HepG2 (cell line): ENCODE measurements at regions not wholly inside any gene's neighbourhood (a gene's known extent, or its start where the extent isn't known, plus 50 kb on each side); places are given as distances from the start of the nearest gene placed in this dataset.

Experiments
- ATAC-seq: fragments of 200-7000 bp; cut with Tn5 transposase; 3 replicates; pipeline ENCODE4 v1.9.1; 2020; ENCODE audit warnings: mild to moderate bottlenecking, moderate library complexity
- BruUV-seq: library from RNA; stranded (reverse); fragments of 400-500 nt; replicated peaks from 2 replicates; lab custom pipeline; 2021; lab: Mats Ljungman, UMichigan
- CTCF ChIA-PET: fragments of 300-600 bp; formaldehyde crosslinking; extraction: SDS; loops from one replicate; lab custom pipeline; 2021; ENCODE audit warnings: low total read pairs, inconsistent platforms, low intra/inter-chr PET ratio; lab: Yijun Ruan, JAX
- POLR2A ChIA-PET: fragments of 350-600 bp; sonication (Branson Sonifier 250); formaldehyde crosslinking; loops from one replicate; lab custom pipeline; 2020; ENCODE audit warnings: antibody characterized with exemption, inconsistent platforms; lab: Yijun Ruan, JAX
- DNase-seq: peaks from one replicate; pipeline ENCODE4 v3.0.0-alpha.2; 2015; ENCODE audit warnings: low spot score
- FAIRE-seq: peaks from 3 replicates; lab custom pipeline; 2011; peaks lifted over from hg19 to GRCh38; lab: Jason Lieb, UNC
- H2AFZ ChIP-seq: one replicate; pipeline ENCODE4 v1.6.1; 2011; ENCODE audit warnings: low read length, inconsistent platforms
- H3K27ac ChIP-seq: fragments of 300-600 bp; 3 replicates; pipeline ENCODE4 v1.8.0; 2011; ENCODE audit warnings: mixed run types, mild to moderate bottlenecking, mixed read lengths, low read length, inconsistent platforms; ENCODE audit not compliant: insufficient read depth; ENCODE audit errors: extremely low read length
- H3K27me3 ChIP-seq, 2 experiments: fragments of 200-600 bp in 1 of 2; 2 replicates in 1 of 2; 3 replicates in 1 of 2; pipeline versions ENCODE4 v1.6.0 to v1.8.0; 2011; ENCODE audit warnings: low read length in 2 of 2, mild to moderate bottlenecking in 2 of 2, moderate library complexity in 2 of 2, inconsistent platforms in 1 of 2; ENCODE audit not compliant: insufficient read depth in 2 of 2, control insufficient read depth in 1 of 2
- H3K36me3 ChIP-seq, 2 experiments: fragments of 200-600 bp in 1 of 2; replicated peaks in 1 of 2; 2 replicates in 1 of 2; 3 replicates in 1 of 2; pipeline versions ENCODE4 v1.5.1 to v1.8.0; 2011; ENCODE audit warnings: low read length in 2 of 2, inconsistent platforms in 1 of 2; ENCODE audit not compliant: insufficient read depth in 2 of 2, control insufficient read depth in 1 of 2
- H3K4me1 ChIP-seq: 2 replicates; pipeline ENCODE4 v1.5.1; 2012; ENCODE audit warnings: low read length, inconsistent platforms; ENCODE audit not compliant: insufficient read depth
- H3K4me2 ChIP-seq: 2 replicates; pipeline ENCODE4 v1.6.0; 2011; ENCODE audit warnings: low read depth, low read length, inconsistent platforms
- H3K4me3 ChIP-seq, 3 experiments: fragments of 200-600 bp in 1 of 3; sonication (generic), shearing (Covaris generic) in 1 of 3; replicated peaks in 1 of 3; 2 replicates each; pipeline ENCODE4 v1.5.1; 2011 to 2016; ENCODE audit warnings: low read length in 3 of 3, inconsistent platforms in 2 of 3, low read depth in 2 of 3, mild to moderate bottlenecking in 2 of 3, control low read depth in 1 of 3, mixed read lengths in 1 of 3; ENCODE audit not compliant: insufficient read depth in 1 of 3
- H3K79me2 ChIP-seq: one replicate; pipeline ENCODE4 v1.6.1; 2011; ENCODE audit warnings: low read length, inconsistent platforms; ENCODE audit not compliant: insufficient read depth
- H3K9ac ChIP-seq: 2 replicates; pipeline ENCODE4 v1.6.0; 2011; ENCODE audit warnings: mild to moderate bottlenecking, low read depth, low read length, inconsistent platforms; ENCODE audit not compliant: insufficient read depth
- H3K9me3 ChIP-seq: 2 replicates; pipeline ENCODE4 v1.5.1; 2012; ENCODE audit warnings: mild to moderate bottlenecking, low read length
- H4K20me1 ChIP-seq: 2 replicates; pipeline ENCODE4 v1.6.0; 2011; ENCODE audit warnings: inconsistent platforms, mild to moderate bottlenecking, low read length, moderate library complexity; ENCODE audit not compliant: insufficient read depth
- NFYB ChIP-seq: sonication (generic); formaldehyde crosslinking; IDR thresholded peaks from 2 replicates; pipeline ENCODE4 v1.4.0; 2020; ENCODE audit warnings: missing genetic modification reagents
- NRL ChIP-seq: sonication (generic); formaldehyde crosslinking; IDR thresholded peaks from 2 replicates; pipeline ENCODE4 v1.5.0; 2020; ENCODE audit warnings: missing genetic modification reagents, mild to moderate bottlenecking, moderate library complexity, borderline replicate concordance
- PAWR ChIP-seq: sonication (generic); formaldehyde crosslinking; IDR thresholded peaks from 2 replicates; pipeline ENCODE4 v1.4.0; 2020; ENCODE audit warnings: missing genetic modification reagents, mild to moderate bottlenecking, borderline replicate concordance
- PAX8 ChIP-seq: sonication (generic); formaldehyde crosslinking; IDR thresholded peaks from 2 replicates; pipeline ENCODE4 v1.8.0; 2022; ENCODE audit warnings: mild to moderate bottlenecking, missing genetic modification reagents, borderline replicate concordance
- SIX4 ChIP-seq: sonication (generic); formaldehyde crosslinking; IDR thresholded peaks from 2 replicates; pipeline ENCODE4 v1.4.0; 2020; ENCODE audit warnings: missing genetic modification reagents
- SMYD3 ChIP-seq: sonication (generic); formaldehyde crosslinking; IDR thresholded peaks from 2 replicates; pipeline ENCODE4 v1.8.1; 2023; ENCODE audit warnings: mild to moderate bottlenecking, missing genetic modification reagents
- TEF ChIP-seq: sonication (generic); formaldehyde crosslinking; IDR thresholded peaks from 2 replicates; pipeline ENCODE4 v1.5.0; 2020; ENCODE audit warnings: missing genetic modification reagents
- YY1 ChIP-seq: IDR thresholded peaks from 2 replicates; pipeline ENCODE4 v1.6.1; 2011; ENCODE audit warnings: low read length, low read depth, moderate library complexity, mild to moderate bottlenecking; ENCODE audit not compliant: insufficient read depth, insufficient replicate concordance
- ZBTB2 ChIP-seq: sonication (generic); formaldehyde crosslinking; IDR thresholded peaks from 2 replicates; pipeline ENCODE4 v1.8.0; 2022; ENCODE audit warnings: low read depth, missing genetic modification reagents
- ZNF547 ChIP-seq: sonication (generic); formaldehyde crosslinking; IDR thresholded peaks from 2 replicates; pipeline ENCODE4 v1.5.1; 2020; ENCODE audit warnings: mild to moderate bottlenecking, missing genetic modification reagents
- ZNF7 ChIP-seq: IDR thresholded peaks from 2 replicates; pipeline ENCODE4 v1.6.1; 2016; ENCODE audit warnings: missing biosample characterization, missing genetic modification reagents
- ZNF724P ChIP-seq: sonication (generic); formaldehyde crosslinking; IDR thresholded peaks from 2 replicates; pipeline ENCODE4 v1.8.0; 2022; ENCODE audit warnings: missing genetic modification reagents, borderline replicate concordance
- WGBS: methylation state at CpG from one replicate; pipeline ENCODE4 v1.1.6; 2017; ENCODE audit warnings: low lambda C conversion rate; 5-methylcytosine and 5-hydroxymethylcytosine counted together
- in situ Hi-C: cut with HindIII; loops from 2 replicates; pipeline ENCODE4 v1.10.0; 2017; ENCODE audit warnings: low pct_unique_long_range_greater_than_20kb; ENCODE audit not compliant: extremely low pct_ligation_motif_present
- intact Hi-C: fragments of 100-400 bp; cut with micrococcal nuclease; formaldehyde crosslinking; loops from one replicate; pipeline ENCODE4 v1.10.0; 2022; ENCODE audit not compliant: unreplicated experiment
- TF ChIP-seq, protein P1 (sequence below): sonication (generic); formaldehyde crosslinking; IDR thresholded peaks from 2 replicates; pipeline ENCODE4 v1.8.0; 2022; ENCODE audit warnings: mild to moderate bottlenecking, missing genetic modification reagents
- TF ChIP-seq, protein P2 (sequence below): sonication (generic); formaldehyde crosslinking; IDR thresholded peaks from 2 replicates; pipeline ENCODE4 v1.5.1; 2020; ENCODE audit warnings: missing genetic modification reagents, mild to moderate bottlenecking, borderline replicate concordance
- TF ChIP-seq, protein P3 (sequence below): IDR thresholded peaks from 2 replicates; pipeline ENCODE4 v1.6.1; 2016; ENCODE audit warnings: low read depth
- TF ChIP-seq, protein P4 (sequence below): sonication (generic); formaldehyde crosslinking; IDR thresholded peaks from 2 replicates; pipeline ENCODE4 v1.5.1; 2020; ENCODE audit warnings: missing genetic modification reagents, mild to moderate bottlenecking, borderline replicate concordance

DNA sequence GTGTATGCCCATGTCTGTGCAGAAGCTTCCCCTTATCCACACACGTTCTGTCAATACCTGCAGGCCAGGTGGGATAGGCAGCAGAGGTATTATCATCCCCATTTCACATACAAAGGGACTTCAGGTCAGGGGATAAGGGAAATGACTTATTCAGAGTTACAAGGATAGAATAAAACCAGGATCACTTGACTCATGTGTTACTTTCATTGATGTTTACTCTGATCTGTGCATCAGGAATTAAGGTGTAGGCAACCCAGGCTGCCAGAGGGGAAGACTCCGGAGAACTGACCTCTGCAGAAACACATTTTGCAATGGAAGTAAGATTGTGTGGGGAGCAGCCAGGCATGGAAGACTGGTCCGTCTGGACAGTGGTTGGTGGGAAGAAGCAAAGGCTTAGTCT, 74.2 kb upstream of the FSTL4 start:
- no peak overlapping the region for H3K4me2 ChIP-seq
- POLR2A ChIA-PET = no interaction called here
- no peak overlapping the region for H3K27ac ChIP-seq
- H3K4me1 ChIP-seq = no peaks in the 10 kb centered on the region
- no peak for FAIRE-seq
- CTCF ChIA-PET = no interaction called here
- no peaks in the 10 kb centered on the region for H3K36me3 ChIP-seq
- WGBS = 2% methylated on average over 3 of the region's 3 CpGs
- H3K27me3 ChIP-seq = peaks cover 0 to 42% of the 10 kb centered on the region in 2 experiments; a peak in 3 of 5 replicates
- no peaks in the 10 kb centered on the region for H4K20me1 ChIP-seq
- DNase-seq = no peak
- no peaks in the 10 kb centered on the region for H3K9me3 ChIP-seq
- in situ Hi-C loops (no loop called here), intact Hi-C loops (no loop called here)
- no peak for ATAC-seq
- no peaks in the 10 kb centered on the region for H3K79me2 ChIP-seq
- H3K9ac ChIP-seq = no peak overlapping the region
- BruUV-seq = no TSS peak
- H3K4me3 ChIP-seq = no peak overlapping the region
- H2AFZ ChIP-seq = no peak overlapping the region
- TF ChIP-seq PAWR (CRISPR knock-in tag) = no peak
- no peak for TF ChIP-seq ZBTB2 (CRISPR knock-in tag)
- TF ChIP-seq, protein P1, sequence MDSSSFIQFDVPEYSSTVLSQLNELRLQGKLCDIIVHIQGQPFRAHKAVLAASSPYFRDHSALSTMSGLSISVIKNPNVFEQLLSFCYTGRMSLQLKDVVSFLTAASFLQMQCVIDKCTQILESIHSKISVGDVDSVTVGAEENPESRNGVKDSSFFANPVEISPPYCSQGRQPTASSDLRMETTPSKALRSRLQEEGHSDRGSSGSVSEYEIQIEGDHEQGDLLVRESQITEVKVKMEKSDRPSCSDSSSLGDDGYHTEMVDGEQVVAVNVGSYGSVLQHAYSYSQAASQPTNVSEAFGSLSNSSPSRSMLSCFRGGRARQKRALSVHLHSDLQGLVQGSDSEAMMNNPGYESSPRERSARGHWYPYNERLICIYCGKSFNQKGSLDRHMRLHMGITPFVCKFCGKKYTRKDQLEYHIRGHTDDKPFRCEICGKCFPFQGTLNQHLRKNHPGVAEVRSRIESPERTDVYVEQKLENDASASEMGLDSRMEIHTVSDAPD = no peak
- no peak for TF ChIP-seq SIX4
- TF ChIP-seq YY1 = no peak
- TF ChIP-seq SMYD3 = no peak
- TF ChIP-seq, protein P2, sequence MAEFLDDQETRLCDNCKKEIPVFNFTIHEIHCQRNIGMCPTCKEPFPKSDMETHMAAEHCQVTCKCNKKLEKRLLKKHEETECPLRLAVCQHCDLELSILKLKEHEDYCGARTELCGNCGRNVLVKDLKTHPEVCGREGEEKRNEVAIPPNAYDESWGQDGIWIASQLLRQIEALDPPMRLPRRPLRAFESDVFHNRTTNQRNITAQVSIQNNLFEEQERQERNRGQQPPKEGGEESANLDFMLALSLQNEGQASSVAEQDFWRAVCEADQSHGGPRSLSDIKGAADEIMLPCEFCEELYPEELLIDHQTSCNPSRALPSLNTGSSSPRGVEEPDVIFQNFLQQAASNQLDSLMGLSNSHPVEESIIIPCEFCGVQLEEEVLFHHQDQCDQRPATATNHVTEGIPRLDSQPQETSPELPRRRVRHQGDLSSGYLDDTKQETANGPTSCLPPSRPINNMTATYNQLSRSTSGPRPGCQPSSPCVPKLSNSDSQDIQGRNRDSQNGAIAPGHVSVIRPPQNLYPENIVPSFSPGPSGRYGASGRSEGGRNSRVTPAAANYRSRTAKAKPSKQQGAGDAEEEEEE (CRISPR knock-in tag) = no peak
- TF ChIP-seq PAX8 (CRISPR knock-in tag) = no peak
- TF ChIP-seq TEF (CRISPR knock-in tag) = no peak
- TF ChIP-seq NFYB (CRISPR knock-in tag) = no peak
- TF ChIP-seq, protein P3, sequence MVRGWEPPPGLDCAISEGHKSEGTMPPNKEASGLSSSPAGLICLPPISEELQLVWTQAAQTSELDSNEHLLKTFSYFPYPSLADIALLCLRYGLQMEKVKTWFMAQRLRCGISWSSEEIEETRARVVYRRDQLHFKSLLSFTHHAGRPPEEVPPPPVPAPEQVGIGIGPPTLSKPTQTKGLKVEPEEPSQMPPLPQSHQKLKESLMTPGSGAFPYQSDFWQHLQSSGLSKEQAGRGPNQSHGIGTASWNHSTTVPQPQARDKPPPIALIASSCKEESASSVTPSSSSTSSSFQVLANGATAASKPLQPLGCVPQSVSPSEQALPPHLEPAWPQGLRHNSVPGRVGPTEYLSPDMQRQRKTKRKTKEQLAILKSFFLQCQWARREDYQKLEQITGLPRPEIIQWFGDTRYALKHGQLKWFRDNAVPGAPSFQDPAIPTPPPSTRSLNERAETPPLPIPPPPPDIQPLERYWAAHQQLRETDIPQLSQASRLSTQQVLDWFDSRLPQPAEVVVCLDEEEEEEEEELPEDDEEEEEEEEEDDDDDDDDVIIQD (CRISPR knock-in tag) = no peak
- TF ChIP-seq ZNF547 (CRISPR knock-in tag) = no peak
- no peak for TF ChIP-seq ZNF724P (CRISPR knock-in tag)
- TF ChIP-seq, protein P4, sequence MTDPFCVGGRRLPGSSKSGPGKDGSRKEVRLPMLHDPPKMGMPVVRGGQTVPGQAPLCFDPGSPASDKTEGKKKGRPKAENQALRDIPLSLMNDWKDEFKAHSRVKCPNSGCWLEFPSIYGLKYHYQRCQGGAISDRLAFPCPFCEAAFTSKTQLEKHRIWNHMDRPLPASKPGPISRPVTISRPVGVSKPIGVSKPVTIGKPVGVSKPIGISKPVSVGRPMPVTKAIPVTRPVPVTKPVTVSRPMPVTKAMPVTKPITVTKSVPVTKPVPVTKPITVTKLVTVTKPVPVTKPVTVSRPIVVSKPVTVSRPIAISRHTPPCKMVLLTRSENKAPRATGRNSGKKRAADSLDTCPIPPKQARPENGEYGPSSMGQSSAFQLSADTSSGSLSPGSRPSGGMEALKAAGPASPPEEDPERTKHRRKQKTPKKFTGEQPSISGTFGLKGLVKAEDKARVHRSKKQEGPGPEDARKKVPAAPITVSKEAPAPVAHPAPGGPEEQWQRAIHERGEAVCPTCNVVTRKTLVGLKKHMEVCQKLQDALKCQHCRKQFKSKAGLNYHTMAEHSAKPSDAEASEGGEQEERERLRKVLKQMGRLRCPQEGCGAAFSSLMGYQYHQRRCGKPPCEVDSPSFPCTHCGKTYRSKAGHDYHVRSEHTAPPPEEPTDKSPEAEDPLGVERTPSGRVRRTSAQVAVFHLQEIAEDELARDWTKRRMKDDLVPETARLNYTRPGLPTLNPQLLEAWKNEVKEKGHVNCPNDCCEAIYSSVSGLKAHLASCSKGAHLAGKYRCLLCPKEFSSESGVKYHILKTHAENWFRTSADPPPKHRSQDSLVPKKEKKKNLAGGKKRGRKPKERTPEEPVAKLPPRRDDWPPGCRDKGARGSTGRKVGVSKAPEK (CRISPR knock-in tag) = no peak
- no peak for TF ChIP-seq NRL (CRISPR knock-in tag)
- TF ChIP-seq ZNF7 (CRISPR knock-in tag) = no peak
